Lower leg skin (tissue), 3 donors: ENCODE measurements at regions not wholly inside any gene's neighbourhood (a gene's known extent, or its start where the extent isn't known, plus 50 kb on each side); places are given as distances from the start of the nearest gene placed in this dataset.

Experiments
- POLR2A ChIP-seq, 2 donors: fragments of 450-650 bp; IDR thresholded peaks; one replicate each; pipeline ENCODE4 v1.6.1; 2016 to 2017; ENCODE audit warnings: antibody characterized with exemption in 2 of 2, mild to moderate bottlenecking in 1 of 2, moderate library complexity in 1 of 2
- TF ChIP-seq, protein P1 (sequence below), 3 donors: fragments of 450-650 bp; IDR thresholded peaks; one replicate each; pipeline ENCODE4 v1.5.1; 2016; ENCODE audit warnings: antibody characterized with exemption in 3 of 3, mild to moderate bottlenecking in 3 of 3, moderate library complexity in 2 of 3

DNA sequence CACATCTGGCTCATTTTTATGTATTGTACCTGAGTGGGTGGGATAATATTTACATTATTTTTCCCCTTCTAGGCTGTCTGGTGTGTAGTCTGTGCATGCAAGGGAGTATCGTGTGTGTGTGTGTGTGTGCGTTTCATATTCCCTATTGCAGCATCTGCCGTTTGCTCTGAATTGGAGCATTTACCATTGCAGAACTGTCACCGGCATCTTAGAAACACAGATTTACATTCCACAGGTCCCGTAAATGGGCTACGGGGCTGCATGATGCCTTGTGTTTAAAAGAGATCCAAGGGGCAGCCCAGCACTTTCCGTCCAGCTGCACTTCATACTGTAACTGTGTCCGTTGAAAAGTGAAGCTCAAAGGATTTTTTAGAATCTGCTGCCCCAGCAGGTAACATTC is 167.1 kb upstream of the KIAA1217 start:
- TF ChIP-seq, protein P1, sequence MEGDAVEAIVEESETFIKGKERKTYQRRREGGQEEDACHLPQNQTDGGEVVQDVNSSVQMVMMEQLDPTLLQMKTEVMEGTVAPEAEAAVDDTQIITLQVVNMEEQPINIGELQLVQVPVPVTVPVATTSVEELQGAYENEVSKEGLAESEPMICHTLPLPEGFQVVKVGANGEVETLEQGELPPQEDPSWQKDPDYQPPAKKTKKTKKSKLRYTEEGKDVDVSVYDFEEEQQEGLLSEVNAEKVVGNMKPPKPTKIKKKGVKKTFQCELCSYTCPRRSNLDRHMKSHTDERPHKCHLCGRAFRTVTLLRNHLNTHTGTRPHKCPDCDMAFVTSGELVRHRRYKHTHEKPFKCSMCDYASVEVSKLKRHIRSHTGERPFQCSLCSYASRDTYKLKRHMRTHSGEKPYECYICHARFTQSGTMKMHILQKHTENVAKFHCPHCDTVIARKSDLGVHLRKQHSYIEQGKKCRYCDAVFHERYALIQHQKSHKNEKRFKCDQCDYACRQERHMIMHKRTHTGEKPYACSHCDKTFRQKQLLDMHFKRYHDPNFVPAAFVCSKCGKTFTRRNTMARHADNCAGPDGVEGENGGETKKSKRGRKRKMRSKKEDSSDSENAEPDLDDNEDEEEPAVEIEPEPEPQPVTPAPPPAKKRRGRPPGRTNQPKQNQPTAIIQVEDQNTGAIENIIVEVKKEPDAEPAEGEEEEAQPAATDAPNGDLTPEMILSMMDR (IDR thresholded peaks at IDR 0.05), result no peak
- TF ChIP-seq POLR2A (IDR thresholded peaks at IDR 0.05), result no peak
